Upper lobe of right lung (tissue), 1 donor: ENCODE measurements at regions not wholly inside any gene's neighbourhood (a gene's known extent, or its start where the extent isn't known, plus 50 kb on each side); places are given as distances from the start of the nearest gene placed in this dataset.

Experiments used
- ATAC-seq: fragments of 200-7000 bp; cut with Tn5 transposase; one replicate; pipeline ENCODE4 v1.9.1; 2020; ENCODE audit warnings: mild to moderate bottlenecking, moderate library complexity
- DNase-seq: peaks from one replicate; pipeline ENCODE4 v3.0.0-alpha.2; 2020
- H3K27ac ChIP-seq: fragments of 200-600 bp; one replicate; pipeline ENCODE4 v1.8.0; 2022
- H3K27me3 ChIP-seq: fragments of 200-600 bp; one replicate; pipeline ENCODE4 v1.8.0; 2022; ENCODE audit warnings: mild to moderate bottlenecking
- H3K36me3 ChIP-seq: fragments of 200-600 bp; one replicate; pipeline ENCODE4 v1.8.0; 2022
- H3K4me1 ChIP-seq: fragments of 200-600 bp; one replicate; pipeline ENCODE4 v1.8.0; 2022
- H3K4me3 ChIP-seq: fragments of 200-600 bp; one replicate; pipeline ENCODE4 v1.8.0; 2022; ENCODE audit warnings: mild to moderate bottlenecking
- H3K9me3 ChIP-seq: fragments of 200-600 bp; one replicate; pipeline ENCODE4 v1.8.0; 2022
- intact Hi-C: fragments of 100-400 bp; cut with DNase I; formaldehyde crosslinking; loops from one replicate; pipeline ENCODE4 v1.11.0; 2022
- TF ChIP-seq, protein P1 (sequence below): fragments of 200-600 bp; IDR thresholded peaks from one replicate; pipeline ENCODE4 v1.8.0; 2022; ENCODE audit warnings: antibody characterized with exemption
- donor health status: DM: no; HTN: yes; CAD: no; lungs with severe emphysema.

DNA sequence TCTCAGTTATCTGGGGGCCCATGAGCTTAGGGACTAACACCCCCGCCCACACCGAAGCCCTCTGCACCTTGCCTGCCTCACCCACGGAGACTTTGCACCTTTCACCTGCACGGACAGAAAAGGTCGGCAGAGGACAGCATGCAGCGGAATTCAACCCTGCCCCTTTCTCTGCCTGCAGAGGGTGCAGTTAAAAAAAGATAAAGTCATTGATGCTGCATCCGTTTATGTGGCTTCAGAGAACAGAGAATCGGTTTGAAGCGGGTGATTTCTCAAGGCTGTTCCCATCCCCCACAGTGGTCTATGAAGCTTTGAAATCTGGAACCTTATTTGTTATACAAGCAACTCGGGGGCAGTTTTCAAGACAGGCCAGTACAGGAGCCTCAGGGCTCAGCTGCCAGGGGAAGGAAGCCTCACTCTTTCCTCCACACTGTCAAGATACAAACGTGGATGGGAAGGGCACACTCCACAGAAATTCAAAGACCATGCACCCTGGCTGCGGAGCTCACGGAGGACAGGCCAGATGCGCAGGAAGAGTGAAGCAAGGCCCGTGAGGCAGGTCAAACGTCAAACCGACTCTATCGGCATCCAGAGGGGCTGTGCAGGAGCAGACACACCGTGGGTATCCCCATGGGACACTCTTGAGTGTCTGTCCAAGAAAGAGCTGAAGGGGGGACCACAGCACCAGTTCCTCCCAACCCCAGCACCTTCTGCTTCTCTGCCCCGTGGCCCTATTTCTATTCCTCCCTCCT is 66.3 kb downstream of the INSIG1 start:
- Histone ChIP-seq H3K36me3 (no peaks in the 10 kb centered on the region), H3K27ac (no peak overlapping the region), H3K4me1 (no peaks in the 10 kb centered on the region), H3K27me3 (peaks cover 56% of the 10 kb centered on the region), H3K9me3 (no peaks in the 10 kb centered on the region), H3K4me3 (no peak overlapping the region)
- peak; percentile 37 for DNase-seq
- intact Hi-C loops = no loop called here
- no peak for ATAC-seq
- TF ChIP-seq, protein P1, sequence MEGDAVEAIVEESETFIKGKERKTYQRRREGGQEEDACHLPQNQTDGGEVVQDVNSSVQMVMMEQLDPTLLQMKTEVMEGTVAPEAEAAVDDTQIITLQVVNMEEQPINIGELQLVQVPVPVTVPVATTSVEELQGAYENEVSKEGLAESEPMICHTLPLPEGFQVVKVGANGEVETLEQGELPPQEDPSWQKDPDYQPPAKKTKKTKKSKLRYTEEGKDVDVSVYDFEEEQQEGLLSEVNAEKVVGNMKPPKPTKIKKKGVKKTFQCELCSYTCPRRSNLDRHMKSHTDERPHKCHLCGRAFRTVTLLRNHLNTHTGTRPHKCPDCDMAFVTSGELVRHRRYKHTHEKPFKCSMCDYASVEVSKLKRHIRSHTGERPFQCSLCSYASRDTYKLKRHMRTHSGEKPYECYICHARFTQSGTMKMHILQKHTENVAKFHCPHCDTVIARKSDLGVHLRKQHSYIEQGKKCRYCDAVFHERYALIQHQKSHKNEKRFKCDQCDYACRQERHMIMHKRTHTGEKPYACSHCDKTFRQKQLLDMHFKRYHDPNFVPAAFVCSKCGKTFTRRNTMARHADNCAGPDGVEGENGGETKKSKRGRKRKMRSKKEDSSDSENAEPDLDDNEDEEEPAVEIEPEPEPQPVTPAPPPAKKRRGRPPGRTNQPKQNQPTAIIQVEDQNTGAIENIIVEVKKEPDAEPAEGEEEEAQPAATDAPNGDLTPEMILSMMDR = no peak

DNA sequence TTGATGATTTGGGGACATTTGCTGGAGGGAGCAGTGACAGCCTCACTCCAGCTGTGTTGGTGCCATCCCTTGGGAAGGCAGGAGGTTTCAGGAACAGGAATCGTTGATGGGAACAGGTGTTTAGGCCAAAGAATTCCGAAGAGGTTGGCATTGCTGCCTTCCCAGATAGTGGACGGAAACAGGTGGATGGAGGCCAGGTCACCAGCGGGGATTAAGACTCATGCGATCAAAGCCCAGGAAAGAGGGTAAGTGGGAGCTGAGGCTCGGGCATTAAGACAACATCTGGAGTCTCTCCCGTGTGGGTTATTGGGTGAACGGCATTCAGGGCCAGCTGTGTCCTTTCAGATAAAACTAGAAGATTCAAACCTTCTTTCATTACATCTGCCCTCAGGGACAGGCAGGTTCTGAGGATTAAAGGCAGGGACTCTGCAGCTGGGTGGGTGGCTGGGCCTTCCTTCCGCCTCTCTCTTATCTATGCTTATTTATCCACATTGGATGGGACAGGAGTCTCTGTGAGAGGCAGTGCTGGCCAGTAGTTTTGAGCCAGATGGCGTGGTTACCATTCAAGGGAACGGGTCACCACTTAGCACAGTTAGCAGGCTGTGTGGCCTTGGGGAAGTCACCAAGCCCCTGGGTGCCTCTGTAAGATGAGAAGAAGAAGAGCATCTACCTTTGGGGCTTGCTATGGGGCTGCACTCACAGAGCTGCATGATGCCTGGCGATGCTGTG is 67.6 kb downstream of the INSIG1 start:
- H3K4me1 ChIP-seq = no peaks in the 10 kb centered on the region
- H3K4me3 ChIP-seq = no peak overlapping the region
- H3K36me3 ChIP-seq = no peaks in the 10 kb centered on the region
- DNase-seq (peak; percentile 18), ATAC-seq (no peak)
- H3K27me3 ChIP-seq = peaks cover 56% of the 10 kb centered on the region
- TF ChIP-seq, protein P1 = no peak
- H3K27ac ChIP-seq = no peak overlapping the region
- intact Hi-C loops = no loop called here
- no peaks in the 10 kb centered on the region for H3K9me3 ChIP-seq

DNA sequence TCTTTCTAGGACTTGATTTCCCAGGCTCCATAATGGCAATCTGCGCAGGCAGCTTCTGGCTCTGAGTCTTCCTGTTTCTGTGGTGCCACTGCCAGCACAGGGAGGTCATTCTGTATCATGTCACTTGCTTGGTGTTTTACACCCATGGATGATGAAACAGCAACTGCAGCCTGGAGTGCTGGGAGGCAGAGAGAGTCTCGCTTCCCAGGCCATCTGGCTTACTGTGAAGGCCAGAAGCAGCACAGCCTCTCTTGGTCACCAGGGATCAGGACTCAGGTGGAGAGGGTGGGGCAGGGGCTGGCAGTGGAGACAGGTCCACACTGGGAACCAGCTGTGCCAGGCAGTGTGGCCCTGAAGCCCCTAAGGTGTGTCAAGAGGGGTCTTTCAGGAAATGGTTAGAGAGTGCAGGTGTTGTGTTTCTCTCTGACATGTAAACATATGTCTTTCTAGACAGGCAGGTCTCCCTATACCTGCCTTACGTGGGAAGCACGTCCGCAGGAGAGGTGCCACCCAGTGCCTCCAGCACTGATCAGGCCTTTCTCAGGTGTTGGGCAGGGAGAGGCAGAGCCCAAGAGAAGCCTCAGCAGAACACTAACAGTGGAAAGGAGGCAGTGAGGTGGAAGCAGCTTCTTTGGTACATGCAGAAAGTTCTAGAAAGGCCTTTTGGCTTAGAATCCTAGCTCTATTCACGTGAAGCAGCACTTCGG is 71.4 kb downstream of the INSIG1 start:
- ATAC-seq = no peak
- TF ChIP-seq, protein P1 = no peak
- H3K27me3 ChIP-seq = peaks cover 67% of the 10 kb centered on the region
- no peak for DNase-seq
- intact Hi-C loops = no loop called here
- H3K27ac ChIP-seq = no peak overlapping the region
- H3K36me3 ChIP-seq = no peaks in the 10 kb centered on the region
- H3K9me3 ChIP-seq = no peaks in the 10 kb centered on the region
- H3K4me3 ChIP-seq = no peak overlapping the region
- H3K4me1 ChIP-seq = peaks cover 17% of the 10 kb centered on the region

DNA sequence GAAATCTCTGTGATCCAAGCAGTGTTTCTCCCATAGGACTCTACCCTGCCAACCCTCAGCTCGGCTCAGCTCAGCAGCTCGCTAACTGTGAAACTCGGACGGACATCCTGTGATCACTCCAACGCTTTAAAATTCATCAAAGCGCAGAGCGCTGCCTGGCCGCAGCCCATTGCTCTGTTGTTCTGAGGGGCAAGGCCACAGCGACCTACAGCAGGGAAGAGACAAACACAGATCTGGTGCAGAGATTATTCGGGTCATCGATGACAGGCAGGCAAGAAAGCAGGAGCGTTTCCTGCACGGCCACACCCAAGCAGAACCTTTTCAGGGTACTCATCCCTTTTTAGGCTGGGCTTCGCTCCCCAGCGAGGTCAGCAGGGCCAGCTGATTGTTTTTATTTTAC is 72.1 kb downstream of the INSIG1 start:
- ATAC-seq (no peak), DNase-seq (no peak)
- H3K27ac ChIP-seq = no peak overlapping the region
- TF ChIP-seq, protein P1 = no peak
- H3K36me3 ChIP-seq = no peaks in the 10 kb centered on the region
- H3K4me3 ChIP-seq = no peak overlapping the region
- H3K27me3 ChIP-seq = peaks cover 68% of the 10 kb centered on the region
- intact Hi-C loops = no loop called here
- H3K9me3 ChIP-seq = no peaks in the 10 kb centered on the region
- peaks cover 24% of the 10 kb centered on the region for H3K4me1 ChIP-seq

DNA sequence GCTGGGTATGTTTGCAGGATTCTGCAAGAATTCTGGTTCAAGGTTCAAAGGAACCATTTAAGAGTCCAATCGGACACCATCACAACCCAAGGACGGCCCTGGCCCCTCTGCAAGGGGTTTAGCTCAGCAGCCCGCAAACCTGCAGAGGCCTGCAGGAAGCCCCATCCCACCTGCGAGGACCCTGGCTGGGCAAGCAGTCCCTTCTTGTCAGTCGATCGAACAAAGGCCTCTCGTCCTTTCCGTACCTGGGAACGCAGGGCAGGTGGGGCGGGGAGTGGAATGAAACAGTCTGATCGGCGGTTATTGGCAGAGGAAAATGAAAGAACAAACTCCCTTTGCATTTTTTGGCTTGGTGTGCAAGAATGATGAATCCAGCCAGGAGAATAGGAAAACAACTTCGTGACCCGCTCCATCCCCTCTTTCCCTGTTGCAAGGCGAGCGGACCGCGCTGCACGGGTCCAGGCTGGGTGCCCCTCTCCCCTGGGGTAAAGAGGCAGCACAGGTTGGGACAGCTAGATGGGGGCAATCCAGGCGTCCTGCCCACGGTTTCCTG is 73.7 kb downstream of the INSIG1 start:
- H3K27me3 ChIP-seq = peaks cover 74% of the 10 kb centered on the region
- intact Hi-C loops = no loop called here
- no peaks in the 10 kb centered on the region for H3K9me3 ChIP-seq
- H3K4me1 ChIP-seq = peaks cover 29% of the 10 kb centered on the region
- DNase-seq (no peak), ATAC-seq (no peak)
- H3K27ac ChIP-seq = no peak overlapping the region
- H3K36me3 ChIP-seq = no peaks in the 10 kb centered on the region
- no peak overlapping the region for H3K4me3 ChIP-seq
- TF ChIP-seq, protein P1 = no peak
